Kasumi-1 (cell line): ENCODE measurements at regions not wholly inside any gene's neighbourhood (a gene's known extent, or its start where the extent isn't known, plus 50 kb on each side); places are given as distances from the start of the nearest gene placed in this dataset.

Experiments
- DNase-seq, 2 experiments: peaks; one replicate each; lab custom pipeline; 2025; lab: John Stamatoyannopoulos, UW

DNA sequence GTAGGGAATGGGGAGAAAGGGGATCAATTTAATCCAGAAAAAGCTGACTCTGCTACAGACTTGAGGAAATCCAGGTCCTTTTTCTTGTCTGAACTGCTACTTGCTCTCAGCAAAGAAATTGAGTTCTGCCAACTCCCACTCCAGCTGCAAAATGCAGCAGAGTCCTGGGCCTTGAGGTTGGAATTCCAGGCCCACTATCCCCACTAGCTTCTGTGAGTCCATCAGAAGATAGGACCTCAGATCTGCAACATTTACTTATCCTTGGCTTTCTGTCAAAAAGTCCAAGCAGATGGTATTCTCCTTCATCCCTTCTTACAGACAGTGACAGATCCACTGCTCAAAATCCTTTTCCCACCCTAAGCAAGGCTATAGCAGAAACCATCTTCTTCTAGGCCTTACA, 219.2 kb downstream of the ARHGAP12 start:
- no peak for DNase-seq

DNA sequence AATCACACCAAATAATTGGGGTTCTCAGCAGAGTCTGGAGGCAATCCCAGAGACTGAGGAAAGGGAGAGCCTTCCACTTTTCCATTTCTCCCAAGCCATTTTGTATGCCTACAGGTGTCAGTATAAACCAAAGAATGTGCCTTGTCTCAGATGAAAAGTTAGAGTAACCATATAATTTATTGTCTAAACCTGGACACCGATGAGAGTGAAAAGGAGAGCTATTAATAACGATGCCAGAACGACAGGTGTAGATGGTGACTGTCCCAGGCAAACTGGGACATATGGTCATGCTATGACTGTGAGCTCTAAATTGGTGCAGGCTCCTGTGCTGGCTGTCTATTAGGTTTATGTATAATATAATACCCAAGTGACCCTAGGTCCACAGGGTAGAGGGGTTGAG, 219.6 kb downstream of the ARHGAP12 start:
- no peak for DNase-seq

DNA sequence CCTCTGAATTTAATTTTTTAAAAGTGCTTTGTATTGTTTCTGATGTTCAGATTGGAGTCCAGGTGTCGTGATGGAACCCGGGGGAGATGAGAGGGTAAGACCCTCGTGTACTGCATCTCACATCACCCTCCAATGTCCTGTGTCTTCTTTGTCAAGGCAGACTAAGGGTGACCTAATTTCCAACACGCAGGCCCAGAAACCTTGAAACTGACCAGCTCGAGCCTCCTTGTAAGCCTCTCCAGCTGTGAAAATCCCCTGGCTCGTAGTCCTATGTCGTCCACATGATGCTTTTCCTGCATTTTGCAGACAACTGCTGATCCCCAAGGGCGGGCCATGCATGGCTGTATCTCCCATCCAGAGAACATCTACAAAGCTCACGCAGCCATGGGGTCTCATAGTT, 220.2 kb downstream of the ARHGAP12 start:
- DNase-seq: no peak

DNA sequence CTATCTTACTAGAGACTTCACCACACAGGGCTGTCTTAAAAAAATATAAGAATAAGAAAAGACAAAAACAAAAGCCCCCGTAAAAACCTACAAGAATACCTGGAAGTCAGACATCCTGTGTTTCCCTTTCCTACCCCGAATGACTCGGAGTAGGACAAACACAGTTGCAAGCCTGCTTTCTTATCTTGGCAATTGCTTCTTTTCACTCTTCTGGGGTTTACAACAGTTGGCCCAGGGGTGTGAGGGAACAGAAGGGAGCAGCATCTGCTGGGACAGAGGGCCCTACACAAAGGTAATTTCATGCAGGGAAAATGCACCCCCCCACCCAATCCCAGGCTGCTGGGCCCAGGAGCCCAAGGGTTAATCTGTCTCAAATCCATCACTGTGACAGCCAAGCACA, 220.6 kb downstream of the ARHGAP12 start:
- DNase-seq: no peak

DNA sequence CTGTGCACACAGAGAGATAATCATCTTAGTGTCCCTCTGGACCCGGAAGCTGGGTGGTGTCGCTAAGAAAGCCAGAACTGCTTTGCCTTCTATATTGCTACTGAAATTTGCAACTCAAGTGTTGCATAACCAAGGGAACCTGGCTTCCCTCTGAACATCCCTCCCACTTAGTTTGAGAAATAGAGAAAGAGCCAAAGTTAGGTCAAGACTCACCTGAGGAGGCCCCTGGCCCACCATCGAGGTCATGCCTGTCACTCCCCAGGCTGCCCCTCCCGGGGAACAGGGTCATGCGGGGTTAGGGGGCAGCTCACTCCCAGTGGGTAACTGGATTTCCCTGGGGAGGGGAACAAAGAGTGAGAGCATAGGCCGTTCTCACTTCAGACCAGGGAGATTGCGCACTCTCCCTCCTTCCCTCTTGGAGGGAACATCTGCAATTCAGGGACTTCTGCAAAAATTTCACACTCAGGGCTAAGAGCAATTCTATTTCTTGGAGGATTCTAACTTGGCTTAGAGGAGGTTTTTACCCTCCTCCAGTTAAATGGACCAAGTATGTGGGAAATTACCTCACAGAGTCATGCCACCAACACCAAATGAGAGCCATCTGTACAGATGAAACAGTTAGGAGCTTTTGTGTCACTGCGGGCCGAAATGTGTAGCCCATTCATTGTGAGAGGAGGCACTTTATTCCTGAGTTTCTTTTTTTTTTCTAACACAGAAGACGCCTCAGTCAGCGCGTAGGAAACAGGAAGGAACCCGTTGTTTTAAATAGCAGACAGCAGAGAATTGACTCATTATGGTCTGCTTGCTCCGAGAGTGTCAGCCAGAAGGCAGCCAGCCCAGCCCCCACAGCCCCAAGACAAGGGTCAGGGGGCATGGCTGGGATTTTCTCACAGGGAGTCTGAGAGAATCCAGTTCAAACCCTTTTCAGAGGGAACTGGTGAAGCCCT, 221.3 kb downstream of the ARHGAP12 start:
- DNase-seq: peak; percentile 96

DNA sequence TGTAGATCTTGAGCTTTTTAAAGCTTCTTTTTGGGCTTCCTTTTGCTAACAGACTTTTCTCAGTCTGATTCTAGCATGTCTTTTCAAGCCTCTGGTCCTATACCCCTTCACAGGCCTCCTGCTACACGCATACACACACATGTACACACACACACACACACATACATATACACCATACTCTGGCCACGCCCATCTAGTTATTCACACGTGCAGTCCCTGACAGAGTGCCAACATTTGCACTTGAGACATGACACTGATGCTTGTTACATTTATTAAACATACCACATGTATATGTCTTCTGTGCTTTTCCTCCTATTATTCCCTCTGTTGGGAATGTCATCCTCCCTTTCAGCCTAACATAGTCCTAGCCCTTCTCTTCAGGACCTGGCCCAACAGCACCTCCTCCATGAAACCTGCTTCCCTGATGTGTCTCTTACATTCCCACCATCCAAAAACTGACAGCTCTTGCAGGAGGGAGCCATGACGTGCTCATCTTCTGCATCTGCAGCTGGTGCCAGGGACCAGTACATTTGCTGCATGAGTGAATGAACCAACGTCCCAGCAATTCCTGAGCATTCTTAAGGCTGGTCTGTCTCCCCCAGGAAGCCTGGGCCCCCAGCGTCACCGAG, 222.1 kb downstream of the ARHGAP12 start:
- DNase-seq: peak; percentile 55 to 60

DNA sequence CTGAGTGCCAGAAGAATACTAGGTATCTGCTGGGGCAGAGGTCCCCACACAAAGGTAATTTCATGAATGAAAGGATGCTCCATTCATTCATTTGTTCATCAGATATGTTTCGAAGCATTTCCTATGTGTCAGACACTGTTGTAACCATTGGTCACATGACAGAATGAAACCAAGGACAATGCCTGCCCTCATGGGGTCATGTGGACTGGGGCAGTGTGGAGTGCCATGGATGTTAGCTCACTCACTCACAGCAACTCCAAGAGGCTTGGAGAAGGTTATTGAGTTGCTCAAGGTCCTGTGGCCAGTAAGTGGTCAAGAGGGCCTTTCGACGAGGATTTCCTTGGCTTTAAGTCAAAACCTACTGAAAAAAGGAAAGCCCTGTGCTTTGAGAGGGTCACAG, 223.5 kb downstream of the ARHGAP12 start:
- DNase-seq: no peak

DNA sequence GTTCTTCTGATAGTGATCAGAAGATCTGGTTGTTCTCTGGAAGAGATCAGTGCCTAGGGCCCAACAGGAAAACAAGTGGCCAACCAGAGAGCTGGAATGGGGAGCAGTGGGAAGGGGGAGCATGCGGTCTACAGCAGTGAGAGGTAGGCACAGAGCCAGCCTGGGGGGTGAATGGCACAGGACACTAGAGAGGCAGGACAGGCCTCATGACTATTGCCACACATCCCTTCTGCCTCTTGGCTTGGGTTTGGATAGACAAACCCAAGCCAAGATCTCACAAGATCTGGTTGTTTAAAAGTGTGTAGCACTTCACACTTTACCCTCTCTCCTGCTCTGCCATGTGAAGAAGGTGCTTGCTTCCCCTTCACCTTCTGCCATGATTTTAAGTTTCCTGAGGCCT, 224.4 kb downstream of the ARHGAP12 start:
- DNase-seq: no peak

DNA sequence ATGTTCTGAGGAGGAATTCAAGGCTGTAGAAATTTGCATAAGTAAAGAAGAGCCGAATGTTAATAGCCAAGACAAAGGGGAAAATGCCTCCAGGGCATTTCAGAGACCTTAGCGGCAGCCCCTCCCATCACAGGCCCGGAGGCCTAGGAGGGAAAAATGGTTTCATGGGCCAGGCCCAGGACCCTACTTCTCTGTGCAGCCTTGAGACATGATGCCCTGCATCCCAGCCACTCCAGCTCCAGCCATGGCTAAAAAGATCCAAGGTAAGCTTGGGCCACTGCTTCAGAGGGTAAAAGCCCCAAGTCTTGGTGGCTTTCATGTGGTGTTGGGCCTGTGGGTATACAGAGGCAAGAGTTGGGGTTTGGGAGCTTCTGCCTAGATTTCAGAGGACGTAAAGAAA, 225.7 kb downstream of the ARHGAP12 start:
- DNase-seq: no peak

DNA sequence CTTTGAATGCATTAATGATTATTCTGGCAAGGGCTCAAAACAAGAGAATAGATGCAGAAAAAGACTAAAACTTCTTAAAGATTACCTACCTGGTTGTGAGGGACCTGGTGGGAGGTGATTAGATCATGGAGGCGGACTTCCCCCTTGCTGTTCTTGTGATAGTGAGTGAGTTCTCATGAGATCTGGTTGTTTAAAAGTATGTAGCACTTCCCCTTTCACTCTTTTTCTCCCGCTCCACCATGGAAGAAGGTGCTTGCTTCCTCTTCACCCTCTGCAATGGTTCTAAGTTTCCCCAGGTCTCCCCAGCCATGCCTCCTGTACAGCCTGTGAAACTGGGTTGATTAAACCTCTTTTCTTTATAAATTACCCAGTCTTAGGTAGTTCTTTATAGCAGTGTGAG, 226.6 kb downstream of the ARHGAP12 start:
- DNase-seq: peak in 1 of 2 experiments; percentile 19

DNA sequence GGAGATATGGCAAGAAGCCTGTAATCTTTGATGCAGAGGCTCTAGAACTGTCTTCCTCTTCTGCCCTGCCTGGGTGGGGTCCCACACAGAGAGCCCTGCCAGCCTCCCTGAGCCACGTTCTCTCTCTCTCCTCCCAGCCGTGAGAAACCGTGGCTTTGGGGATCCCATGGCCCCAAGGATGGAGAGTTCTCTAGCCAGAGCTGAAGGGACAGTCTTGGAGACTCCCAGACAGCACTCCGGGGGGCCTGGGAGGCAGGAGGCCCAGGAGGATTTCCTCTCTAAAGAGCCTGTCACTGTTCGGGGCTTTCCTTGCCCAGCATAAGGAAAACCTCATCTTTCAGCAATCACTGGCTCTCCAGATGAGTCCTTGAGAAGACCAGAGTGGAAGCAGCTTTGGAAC, 227.1 kb downstream of the ARHGAP12 start:
- DNase-seq: no peak

DNA sequence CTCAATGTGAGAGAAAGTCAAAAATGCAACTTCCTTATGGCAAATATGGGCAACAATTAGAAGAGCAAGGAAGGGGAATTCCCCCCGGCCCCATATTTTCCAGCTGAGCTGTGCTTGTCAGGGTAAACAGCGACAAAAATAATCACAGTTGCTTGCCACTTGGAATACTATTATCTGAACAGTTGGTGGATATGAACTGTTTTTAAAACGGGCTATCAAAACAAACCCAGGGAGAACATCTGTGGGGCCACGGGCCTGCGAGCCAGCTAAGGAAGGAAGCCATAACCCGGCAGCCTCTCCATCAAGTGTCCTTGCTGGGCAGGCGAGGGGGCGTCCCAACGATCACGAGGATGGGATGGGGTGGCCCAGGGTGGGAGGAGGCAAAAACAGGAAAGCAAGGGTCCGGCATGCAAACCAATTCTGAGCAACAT, 228.4 kb downstream of the ARHGAP12 start:
- DNase-seq: no peak

DNA sequence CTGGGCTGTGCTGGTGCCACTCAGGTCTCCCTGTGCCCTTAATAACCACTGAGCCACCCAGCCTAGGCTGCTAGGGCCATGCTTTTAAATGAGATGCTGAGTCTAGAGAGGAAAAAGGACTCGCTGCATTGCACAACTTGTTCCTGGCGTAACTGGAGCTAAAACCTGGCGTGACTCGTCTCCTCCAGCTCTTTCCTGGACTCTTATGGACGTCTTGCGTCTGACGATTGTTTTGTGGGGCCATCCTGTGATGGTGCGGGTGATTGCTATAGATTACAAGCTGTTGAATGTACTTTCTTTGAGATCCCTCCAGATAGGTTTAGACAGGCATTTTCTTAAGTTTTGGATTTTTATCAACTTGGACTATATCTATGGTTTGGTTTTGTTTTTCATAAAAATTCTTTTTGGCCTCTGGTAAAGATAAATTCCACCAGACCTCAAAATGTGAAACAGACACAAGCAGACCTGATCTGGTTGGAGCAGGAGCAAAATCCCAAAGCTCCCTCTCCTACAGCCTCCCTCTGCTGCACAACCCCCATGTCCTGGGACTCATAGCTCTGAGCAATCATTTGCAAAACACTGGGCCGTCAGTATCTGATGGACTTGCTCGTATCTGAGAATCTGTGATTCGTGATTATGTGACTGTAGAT, 230.3 kb downstream of the ARHGAP12 start:
- DNase-seq: no peak

DNA sequence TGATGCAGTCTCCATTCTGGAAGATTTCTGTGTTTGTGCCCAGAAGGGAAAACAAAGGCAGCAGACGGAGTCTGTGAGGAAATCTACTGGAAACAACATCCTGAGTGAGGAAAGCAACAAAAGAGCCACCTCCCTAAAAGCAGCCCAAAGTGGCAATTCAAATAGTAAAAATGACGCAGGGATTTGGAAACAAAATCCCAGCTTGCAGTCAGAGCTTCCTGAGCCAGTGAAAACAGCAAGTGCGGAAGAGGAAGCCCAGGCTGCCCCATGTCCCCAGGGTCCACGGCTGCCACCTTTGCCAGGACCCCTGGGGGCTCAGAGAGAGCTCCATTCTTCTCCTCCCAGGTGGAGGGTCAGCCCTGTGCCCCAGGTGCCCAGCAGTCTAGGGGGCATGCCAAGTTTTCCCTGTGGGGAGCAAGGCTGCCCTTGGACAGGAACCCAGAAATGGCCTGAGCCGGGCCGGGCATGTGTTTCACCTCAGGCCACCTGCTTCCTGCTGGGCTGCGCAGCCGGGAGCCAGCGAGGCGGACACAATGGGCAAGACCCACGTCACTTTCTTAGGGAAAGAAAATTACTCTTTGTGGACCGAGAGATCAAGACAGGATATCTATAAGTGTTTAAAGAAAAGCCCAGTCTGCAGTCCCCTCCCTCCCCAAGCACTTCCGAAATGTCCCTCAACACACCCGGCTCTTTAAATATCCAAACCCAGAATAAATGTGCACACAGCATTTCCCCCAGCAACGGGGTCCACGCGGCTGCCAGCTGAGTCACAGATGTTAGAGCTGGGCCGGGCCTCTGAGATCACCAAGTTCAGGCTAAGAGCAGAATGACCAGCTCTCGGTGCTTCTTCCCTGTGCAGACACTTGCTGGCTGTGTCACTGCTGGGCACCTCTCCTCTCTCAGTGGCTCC, 231.1 kb downstream of the ARHGAP12 start:
- no peak for DNase-seq

DNA sequence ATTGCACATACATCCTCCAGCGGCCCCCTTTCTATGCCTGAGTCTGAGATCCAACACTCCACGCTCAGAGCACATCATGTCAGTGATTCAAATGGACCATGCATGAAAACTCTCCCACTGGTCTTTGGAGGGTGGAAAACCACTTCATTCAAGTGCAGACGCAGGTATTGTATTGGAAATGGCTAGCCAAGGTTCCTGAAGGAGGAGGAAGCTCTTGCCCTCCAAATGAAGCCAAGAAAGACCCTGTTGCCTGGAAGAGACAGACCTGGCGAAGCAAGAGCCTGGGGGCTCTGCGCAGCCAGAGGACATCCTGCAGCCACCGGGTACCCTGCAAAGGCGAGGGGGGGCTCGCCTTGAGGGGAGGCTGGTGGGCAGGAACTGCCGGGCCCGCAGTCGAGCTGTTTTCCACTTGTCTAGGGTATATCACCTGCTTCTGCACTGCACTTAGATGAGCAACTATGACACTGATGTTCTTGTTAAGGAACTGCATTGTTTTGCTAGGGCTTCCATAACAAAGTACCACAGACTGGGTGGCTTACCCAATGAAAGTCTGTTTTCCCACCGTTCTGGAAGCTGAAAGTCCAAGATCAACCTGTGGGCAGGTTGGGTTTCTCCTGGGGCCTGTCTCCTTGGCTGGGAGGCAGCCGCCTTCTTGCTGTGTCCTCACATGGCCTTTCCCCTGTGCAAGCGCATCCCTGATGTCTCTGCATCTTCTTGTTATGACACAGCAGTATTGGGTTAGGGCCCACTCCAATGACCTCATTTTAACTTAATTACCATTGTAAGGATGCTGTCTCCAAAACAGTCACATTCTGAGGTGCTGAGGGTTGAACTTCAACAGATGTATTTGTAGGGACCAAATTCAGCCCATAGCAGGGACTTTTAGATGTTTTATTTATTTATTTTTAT, 233.4 kb downstream of the ARHGAP12 start:
- no peak for DNase-seq

DNA sequence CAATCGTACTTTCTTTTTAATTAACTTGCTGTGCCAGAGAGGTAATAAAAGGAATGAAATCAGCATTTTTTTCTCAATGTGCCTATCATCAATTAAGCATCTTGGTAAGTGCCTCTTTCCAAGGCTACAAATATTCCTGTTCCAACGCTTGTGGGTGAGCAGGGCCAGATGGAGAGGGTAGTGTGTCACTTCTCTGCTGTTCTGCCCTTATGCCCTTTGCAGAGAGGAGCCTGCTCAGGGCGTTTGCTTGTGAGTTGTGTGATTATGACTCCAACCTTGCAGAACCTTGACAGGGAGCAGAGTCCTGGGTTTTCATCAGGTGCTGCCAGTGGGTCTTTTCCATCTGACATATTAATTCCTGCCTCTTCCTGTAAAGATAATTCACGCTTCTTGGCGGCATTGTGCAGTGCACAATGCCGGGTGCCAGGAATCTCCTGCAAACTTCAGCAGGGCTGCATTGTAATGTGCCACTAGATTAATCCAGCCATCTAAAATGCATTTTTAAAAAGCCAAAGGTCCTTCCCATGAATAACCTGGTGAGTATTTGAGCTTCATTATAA, 234.4 kb downstream of the ARHGAP12 start:
- no peak for DNase-seq

DNA sequence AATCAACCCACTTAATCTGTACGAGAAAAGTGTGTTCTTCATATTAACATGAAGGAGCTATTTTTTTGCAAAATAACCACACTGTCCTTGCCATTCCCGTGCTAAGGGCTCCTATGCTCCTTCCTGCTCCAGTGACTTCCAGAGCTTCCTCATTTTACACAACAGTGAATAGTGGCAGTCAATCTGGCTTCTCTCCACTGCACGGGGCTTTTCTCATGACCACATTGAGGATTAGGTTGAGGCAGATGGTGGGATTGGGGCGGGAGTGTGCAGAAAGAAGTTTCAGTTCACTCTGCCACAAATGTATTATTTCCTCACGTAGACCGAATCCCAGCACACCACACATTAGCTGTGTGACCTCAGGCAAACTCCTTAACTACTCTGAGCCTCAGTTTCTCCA, 235.1 kb downstream of the ARHGAP12 start:
- peak; percentile 22 to 26 for DNase-seq

DNA sequence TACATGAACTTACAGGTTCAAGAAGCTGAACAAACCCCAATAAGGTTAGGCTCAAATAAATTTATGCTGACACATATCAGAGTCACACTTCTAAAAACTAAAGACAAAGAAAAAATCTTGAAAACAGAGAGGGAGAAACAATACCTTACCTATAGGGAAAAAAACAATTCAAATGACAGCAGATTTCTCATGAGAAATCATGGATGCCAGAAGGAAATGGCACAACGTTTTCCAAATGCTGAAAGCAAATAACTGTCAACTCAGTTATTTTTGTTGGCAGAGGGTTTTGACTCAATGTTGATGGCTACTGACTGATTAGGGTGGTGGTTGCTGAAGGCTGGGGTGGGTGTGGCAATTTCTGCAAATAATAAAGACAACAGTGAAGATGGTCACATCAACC, 239.4 kb downstream of the ARHGAP12 start:
- DNase-seq: peak; percentile 13 to 14

DNA sequence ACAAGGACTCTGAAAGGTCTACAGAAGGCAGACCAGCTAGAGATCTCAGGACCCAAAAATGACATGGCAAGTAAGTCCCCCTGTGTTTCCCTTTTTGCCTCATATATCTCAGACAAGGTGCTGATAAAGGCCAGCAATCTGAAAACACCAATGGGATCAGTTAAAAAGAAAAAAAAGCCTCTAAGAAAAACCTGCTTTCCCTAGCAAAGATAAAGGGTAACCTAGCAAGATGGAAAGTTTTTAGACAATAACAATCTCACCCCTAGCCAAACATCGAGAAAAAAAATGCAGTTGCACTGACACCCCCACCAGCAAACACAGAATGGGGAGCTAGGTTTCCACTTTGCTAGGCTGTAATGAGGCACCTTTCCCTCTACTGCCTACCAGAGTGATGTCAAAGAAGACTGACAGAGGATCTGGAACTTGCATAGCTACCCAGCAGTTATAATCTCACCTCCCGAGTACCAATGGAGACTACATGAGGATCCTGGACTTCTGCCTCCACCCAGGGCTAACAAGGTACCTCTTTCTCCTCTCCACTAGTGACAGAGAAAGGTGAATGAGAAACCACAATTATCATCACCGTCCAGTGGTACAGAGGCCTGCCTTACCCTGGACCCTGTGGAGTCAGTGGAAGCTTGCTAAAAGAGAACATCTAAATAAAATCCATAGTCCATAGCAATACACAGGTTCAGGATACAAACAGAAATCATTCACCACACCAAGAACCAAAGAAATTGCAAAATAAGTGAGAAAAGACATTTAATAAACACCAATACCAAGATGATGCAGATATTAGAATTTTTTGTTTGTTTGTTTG, 240.8 kb downstream of the ARHGAP12 start:
- no peak for DNase-seq

DNA sequence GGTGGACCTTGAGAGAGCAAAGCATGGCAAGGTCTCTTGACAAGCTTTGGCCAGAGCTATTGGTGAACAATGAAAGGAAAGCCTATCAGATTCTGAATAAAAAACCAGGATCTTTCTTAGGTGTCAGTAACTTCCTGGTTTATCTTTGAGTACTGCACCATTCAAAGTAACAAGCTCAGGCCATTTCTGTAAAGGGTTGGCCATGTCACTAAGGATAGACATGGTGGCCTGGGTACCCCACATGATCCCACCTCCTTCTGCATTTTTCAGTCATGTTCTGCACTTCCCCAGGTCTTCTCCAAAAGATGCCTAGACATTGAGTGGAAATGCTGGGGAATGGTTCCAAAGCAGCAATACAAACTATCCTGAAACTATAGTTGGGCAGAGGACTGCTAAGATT, 242.0 kb downstream of the ARHGAP12 start:
- DNase-seq: no peak
